HS-27A (cell line): ENCODE measurements at regions not wholly inside any gene's neighbourhood (a gene's known extent, or its start where the extent isn't known, plus 50 kb on each side); places are given as distances from the start of the nearest gene placed in this dataset.
"Not testable (repeated sequence)": the region's sequence is repeated elsewhere in the genome, so short reads cannot be mapped to it uniquely, and the experiment has no call there.

Experiments
- DNase-seq: peaks from one replicate; pipeline ENCODE4 v3.0.0-alpha.2; 2012; ENCODE audit warnings: low read depth, missing footprints

DNA sequence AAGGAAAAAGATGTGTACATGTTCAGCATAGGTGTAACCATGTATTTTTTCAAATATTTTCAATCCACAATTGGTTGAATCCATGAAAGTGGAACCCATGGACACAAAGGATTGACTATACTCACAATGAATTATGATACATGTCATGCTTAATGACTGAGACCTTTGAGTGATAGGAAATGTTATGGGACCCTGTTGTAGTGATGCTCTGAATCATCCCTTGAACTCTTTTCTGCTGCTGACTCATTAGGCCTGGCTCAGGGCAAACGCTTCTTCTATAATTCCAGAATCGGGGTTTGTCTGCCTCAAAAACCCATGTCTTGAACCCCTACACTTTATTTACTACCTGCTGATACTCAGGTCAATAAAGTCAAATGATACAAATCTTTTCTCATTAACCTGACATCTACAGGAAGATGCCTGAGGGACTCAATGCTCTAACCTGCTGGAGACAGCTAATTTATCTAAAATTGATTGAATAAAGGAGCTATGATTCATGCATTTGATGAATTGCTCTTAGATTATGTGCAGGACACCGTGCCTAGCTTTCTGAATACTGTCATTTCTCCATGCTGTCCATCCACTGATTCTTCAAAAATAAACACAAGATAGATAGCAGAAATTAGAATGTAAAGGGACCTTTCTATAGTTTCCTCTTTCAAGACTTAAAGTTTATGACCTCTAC, 260.1 kb downstream of the PRELID2 start:
- DNase-seq: no peak

DNA sequence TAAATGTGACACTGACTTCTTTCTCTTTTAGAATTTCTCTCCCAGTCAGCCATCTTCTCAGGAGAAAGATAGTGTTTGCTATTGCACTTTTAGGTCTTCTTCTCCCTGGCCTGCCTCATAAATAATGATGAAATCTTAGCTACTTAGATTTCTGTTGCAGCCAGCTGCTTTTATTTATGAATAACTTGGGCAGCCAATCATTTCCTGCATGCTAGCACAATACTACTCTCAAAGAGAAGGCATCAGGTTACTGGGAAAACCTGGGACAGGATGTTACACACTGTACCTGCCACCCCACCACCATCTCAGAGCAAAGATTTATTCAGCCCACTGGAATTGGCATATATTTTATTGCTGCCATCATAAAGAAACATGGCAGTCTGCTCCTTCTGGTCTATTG, 266.6 kb downstream of the PRELID2 start:
- no peak for DNase-seq

DNA sequence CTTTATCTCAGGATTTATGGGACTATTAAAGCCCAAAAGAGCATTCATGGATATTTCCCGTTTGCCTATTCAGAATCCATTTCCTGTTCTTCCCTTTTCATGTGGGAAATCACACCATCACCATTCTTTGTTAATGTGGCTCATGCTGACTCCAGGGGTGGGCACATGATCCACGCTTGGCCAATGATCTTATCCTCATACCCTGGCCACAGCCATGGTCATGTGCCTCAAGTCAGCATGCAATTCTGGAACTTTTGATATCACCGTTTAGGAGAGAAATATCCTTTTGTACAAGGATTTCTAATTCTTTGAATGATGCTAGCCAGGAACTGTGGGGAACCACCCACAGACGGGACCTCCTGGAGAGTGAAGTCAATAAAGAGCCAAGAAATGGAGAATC, 272.2 kb downstream of the PRELID2 start:
- no peak for DNase-seq

DNA sequence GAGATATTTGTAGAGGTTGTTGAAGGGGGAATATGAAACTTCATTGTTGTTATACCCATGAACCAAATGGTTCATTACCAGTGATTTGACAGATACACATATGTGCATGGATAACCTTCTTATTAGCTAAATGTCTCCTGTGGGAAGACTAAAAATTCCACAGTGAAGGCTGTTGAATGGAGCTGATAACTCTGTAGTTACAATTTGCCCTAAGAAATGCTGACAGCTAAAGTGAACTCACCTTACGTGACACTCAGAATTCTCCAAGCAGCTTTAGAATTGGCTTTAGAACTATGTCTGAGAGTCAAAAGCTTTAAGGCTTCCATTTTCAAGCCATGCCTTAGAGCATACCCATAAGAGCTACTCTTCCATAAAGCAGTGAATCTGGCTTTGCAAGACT, 276.9 kb downstream of the PRELID2 start:
- no peak for DNase-seq

DNA sequence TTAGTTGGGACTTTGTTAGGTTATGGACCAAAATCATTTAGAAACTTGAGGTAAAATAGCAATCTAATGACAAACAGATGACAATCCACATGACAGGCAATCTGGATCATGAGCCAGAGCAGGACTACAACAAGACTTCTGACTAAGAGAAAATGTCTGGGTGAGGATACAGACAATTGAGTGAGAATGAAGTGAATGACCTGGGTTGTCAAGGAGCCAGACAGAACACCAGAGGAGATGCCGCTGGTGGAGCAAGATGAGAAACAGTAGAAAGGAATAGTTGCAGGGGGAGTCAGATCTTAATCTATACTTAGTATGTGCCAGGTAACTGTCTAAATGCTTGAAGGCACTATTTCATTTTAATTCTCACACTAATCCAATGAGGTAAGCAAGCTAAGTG, 277.8 kb downstream of the PRELID2 start:
- DNase-seq: no peak

DNA sequence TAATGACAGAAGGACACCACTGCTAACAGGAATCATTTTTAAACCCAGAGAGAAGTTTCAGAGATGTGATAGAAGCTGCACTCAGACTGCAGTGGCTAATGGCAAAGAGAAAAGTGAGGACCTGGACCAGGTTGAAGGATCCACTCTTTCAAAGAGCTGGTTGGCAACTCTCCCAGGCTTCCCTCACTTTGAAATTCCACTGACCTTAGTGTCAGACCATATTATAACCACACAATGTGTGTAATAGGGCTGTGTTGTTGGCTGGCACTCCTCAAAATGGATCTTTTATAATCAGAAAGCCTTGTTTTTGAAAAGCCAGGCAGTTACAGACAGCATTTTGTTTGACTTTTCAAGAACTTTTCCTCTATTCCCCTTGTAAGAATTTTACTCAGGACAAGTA, 280.7 kb downstream of the PRELID2 start:
- DNase-seq: peak; percentile 47

- no peak for DNase-seq
These were observed 282.0 kb downstream of the PRELID2 start for GRCh38 chr5:145553177-145553576.

GRCh38 chr5:145551714-145552113, 283.4 kb downstream of the PRELID2 start:
- no peak for DNase-seq

GRCh38 chr5:145548097-145548496, 287.0 kb downstream of the PRELID2 start:
- no peak for DNase-seq

DNA sequence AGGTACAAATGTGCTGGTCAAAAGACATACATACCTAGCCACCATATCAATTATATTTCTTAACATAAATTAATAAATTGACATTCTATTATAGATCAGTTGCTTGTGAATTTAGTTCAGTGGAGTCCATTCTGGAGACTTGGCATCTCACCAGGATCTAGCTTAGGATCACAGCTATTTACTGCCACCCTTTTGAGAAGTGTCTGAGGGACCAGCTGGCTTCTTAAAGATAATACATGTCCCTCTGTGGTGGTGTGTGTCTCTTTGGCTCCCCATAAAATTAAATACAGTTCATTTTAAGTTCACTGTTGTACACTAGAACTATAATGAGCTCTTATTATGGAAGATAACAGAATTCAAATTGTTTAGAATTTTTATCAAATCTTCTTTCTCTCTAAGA, 290.7 kb downstream of the PRELID2 start:
- no peak for DNase-seq

DNA sequence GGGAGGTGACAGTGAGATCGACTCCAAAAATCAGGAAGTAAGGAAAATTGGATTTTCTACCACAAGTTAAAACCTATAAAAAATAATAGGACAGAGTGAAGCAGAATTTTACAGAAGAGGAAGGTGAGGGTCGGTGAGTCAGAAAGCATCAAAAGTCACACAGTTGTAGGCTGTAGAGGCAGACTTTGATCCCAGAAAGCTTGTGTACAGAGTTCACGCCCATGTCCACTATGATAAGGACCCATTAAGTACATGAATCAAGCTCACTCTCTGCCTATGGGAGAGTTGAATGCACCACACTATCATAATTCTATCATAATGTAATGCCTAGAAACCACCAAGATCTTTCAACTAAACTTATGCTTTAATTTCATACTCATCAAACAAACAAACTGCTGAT, 291.2 kb downstream of the PRELID2 start:
- no peak for DNase-seq

GRCh38 chr5:145540375-145540774, 294.8 kb downstream of the PRELID2 start:
- no peak for DNase-seq

GRCh38 chr5:145539201-145539600, 295.9 kb downstream of the PRELID2 start:
- no peak for DNase-seq

- DNase-seq: no peak
These were observed 299.0 kb downstream of the PRELID2 start for GRCh38 chr5:145536133-145536532.

GRCh38 chr5:145531038-145531734, 304.0 kb downstream of the PRELID2 start:
- peak; percentile 52 for DNase-seq

DNA sequence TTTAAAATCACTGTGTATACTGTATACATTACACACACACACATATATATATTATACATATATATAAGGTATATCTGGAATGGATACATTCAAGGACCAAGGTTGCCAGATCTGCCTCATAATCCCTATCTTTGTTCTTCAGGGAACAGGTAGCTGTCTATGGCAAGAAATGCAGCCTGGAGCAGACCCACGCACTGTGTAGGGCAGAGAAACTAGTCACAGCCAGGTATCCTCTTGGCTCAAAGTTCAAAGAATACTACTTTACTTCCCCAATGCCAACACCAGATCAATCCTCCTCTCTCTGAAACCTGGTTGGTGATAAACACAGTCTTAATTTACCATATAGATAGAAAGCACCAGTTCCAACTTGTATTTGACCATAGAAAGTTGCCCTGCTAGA, 313.6 kb downstream of the PRELID2 start:
- DNase-seq: no peak

DNA sequence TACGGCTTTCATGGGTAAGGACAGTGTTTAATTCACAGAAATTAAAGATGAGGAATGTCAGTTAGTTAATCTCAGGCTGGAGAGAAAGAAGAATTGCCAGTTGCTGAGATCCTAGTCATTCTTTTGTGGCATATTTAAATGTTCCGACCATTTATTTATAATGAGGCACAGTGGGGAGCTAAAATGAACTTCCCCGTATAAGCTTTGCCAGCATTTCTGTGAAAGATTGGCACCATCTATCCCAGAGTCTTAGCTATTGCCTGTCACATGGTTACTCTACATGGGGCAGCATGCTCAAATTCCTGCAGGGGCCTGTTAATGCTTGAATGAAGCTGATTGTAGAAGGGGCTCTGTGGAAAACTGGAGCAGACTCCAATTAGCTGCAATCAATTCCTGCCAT, 314.1 kb downstream of the PRELID2 start:
- DNase-seq: no peak

- no peak for DNase-seq
These were observed 314.8 kb downstream of the PRELID2 start for GRCh38 chr5:145520335-145520734.

- not testable (repeated sequence) for DNase-seq
These were observed 317.6 kb downstream of the PRELID2 start for GRCh38 chr5:145517588-145517987.

DNA sequence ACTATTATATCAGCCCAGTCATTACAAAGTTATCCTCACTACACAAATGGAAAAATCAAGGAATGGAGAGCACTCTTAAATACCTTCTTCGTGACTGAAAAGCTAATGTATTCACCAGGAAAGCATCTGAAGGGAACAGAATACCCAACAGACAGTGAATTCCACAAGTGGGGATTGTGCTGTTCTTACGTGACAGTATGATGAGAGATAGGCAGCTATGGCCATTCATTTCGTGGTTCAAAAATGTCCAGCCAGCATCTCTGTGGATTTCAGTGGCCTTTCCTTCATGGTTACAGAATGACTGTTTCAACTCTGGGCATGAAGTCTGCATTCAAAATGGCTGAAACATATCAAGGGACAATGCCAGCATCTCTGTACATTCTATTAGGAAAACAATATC, 323.8 kb downstream of the PRELID2 start:
- no peak for DNase-seq

DNA sequence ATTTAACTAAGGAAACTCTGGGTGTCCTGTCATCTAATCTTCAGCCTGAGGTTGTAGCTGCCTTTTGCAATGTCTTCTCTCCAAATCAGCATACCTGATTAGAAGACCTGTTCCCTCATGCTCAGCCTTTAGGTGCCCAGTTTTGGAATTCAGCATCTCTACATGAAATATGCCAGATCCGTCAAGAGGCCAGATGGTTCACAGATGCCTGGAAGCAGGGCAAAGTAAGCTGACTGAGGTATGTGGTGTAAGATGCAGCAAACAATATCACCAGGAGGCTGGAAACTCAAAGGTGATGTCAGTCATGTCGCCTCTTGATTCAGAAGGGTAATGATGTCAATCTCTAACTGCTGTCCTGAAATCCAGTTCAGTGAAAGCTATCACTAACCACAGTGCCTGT, 324.4 kb downstream of the PRELID2 start:
- DNase-seq: no peak

DNA sequence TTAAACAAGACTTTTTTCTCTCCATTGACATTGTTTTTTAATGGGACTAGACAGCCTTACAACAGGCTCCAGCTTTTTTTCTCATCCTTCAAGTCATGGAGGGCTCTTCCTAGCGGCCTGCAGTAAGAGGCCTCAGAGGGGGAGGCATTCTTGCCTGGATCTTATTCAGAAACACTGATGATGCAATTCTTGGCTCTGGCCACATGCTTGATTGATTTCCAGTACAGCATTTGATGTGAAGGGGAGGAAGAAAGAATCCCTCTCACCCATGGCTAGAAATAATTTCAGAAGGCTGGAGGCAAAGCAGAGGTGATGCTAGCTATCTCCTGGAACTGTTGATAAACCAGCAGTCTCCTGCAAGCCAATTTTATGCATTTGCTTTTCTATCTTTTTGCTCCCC, 324.8 kb downstream of the PRELID2 start:
- no peak for DNase-seq

DNA sequence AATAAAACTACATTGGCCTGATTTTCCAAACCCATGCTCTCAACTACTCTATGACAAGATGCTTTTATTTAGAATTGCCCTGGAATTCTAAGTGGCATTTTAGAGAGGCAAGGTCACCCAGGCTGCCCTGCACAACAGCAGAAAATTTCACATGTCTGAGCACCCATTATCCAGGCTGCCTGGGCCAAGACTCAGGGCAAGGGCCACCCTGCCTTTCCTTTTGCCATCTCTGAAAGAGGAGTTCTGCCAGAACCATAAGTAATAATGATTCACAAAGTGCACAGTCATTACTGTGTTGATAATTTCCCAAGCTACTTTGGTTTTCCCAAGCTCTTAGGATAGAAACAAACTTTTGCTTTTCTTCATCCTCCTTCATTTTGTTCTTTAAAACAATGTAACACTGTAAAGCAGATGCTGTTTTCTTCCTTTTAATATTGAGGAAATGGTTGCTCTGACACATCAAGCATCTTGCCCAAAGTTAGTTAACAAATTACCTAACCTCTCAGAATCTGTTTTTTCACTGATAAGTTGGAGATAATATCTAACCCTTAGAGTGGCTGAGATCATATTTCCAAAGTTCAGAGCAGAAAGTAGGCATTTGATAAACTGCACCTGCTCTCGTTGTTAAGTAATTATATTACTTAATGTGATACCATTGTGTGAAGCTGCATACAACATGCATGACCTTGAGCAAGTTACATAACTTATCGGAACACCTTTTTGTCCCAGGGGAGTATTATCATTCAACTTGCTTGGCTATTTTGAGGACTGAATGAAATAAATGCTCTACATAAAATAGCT, 325.6 kb downstream of the PRELID2 start:
- no peak for DNase-seq
